HCT116 (cell line): ENCODE measurements at regions not wholly inside any gene's neighbourhood (a gene's known extent, or its start where the extent isn't known, plus 50 kb on each side); places are given as distances from the start of the nearest gene placed in this dataset.

Source experiments
- CTCF ChIP-seq, 3 experiments: fragments of 200-600 bp in 1 of 3; sonication (generic) in 1 of 3; IDR thresholded peaks in 2 of 3; conservative IDR thresholded peaks in 1 of 3; 2 replicates each; pipeline ENCODE4 v1.5.1; 2012 to 2017; ENCODE audit warnings: low read depth in 2 of 3, low read length in 2 of 3, antibody characterized with exemption in 1 of 3, borderline replicate concordance in 1 of 3, control low read depth in 1 of 3, mild to moderate bottlenecking in 1 of 3, mixed read lengths in 1 of 3, mixed run types in 1 of 3, moderate library complexity in 1 of 3; ENCODE audit not compliant: insufficient read depth in 1 of 3
- EZH2phosphoT487 ChIP-seq: fragments of 200-600 bp; IDR thresholded peaks from 2 replicates; pipeline ENCODE4 v1.6.1; 2018; ENCODE audit warnings: antibody characterized with exemption, borderline replicate concordance
- POLR2AphosphoS5 ChIP-seq: IDR thresholded peaks from 2 replicates; pipeline ENCODE4 v1.6.1; 2011; ENCODE audit warnings: mild to moderate bottlenecking, low read depth, low read length, moderate library complexity

GRCh38 chr2:59297816-59298215 is 1056.7 kb upstream of the FANCL start:
- TF ChIP-seq CTCF (IDR thresholded peaks at IDR 0.05 in 2 of 3, conservative IDR thresholded peaks at IDR 0.05 in 1 of 3; ENCODE audit: borderline replicate concordance in 1 of 3, insufficient read depth in 1 of 3, low read depth in 2 of 3, low read length in 2 of 3): no peak
- TF ChIP-seq EZH2phosphoT487: no peak
- TF ChIP-seq POLR2AphosphoS5: no peak
